ENCODE measurements at regions not wholly inside any gene's neighbourhood (a gene's known extent, or its start where the extent isn't known, plus 50 kb on each side); places are given as distances from the start of the nearest gene placed in this dataset.
A peak's percentile ranks its signal among the peaks of the same experiment; 100 is the strongest.

DNA sequence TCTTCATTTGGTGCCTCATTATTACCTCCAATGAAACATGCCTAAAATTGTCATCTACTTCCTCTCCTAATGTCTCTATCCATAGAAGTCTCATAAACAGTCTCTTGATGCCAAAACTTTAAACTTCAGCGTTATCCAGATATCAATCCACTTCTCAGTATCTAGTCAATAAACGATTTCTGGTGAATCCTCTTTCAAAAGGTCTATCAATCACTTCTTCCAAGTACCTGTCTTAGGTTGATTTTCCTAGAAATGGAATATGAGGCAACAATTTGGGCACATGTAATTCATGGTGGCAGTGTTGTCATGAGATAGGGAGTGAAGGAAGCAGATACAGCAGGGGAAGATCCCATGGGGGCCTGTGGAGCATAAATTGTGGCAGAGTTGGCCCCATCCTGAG lies 348.5 kb upstream of the POU1F1 start:
- Mint-ChIP-seq H3K9me3 (peaks cover 0 to 10% (median 2%) of the 10 kb centered on the region in 11 donors), H3K4me3 (no peak overlapping the region)
- H3K9me3 ChIP-seq (ENCODE audit: control insufficient read depth in 2 of 3, low read length in 3 of 3) = no peaks in the 10 kb centered on the region

GRCh38 chr3:87621667-87622066 lies 345.3 kb upstream of the POU1F1 start:
- ATAC-seq (no peak), DNase-seq (no peak)
- H3K4me1 Mint-ChIP-seq = no peaks in the 10 kb centered on the region
- Histone ChIP-seq H3K9me3 (ENCODE audit: control insufficient read depth in 2 of 3, low read length in 3 of 3) (no peaks in the 10 kb centered on the region), H3K4me3 (ENCODE audit: low read length) (no peak overlapping the region), H3K27me3 (ENCODE audit: control insufficient read depth in 2 of 2, insufficient read depth in 2 of 2, low read length in 2 of 2) (no peaks in the 10 kb centered on the region), H3K27ac (ENCODE audit: low read depth, low read length) (no peak overlapping the region), H3K4me1 (ENCODE audit: control insufficient read depth in 2 of 2, insufficient read depth in 2 of 2, low read length in 2 of 2) (no peaks in the 10 kb centered on the region), H3K36me3 (ENCODE audit: control insufficient read depth in 2 of 3, insufficient read depth in 3 of 3, low read length in 3 of 3) (no peaks in the 10 kb centered on the region)
- peaks cover 0 to 7% (median 3%) of the 10 kb centered on the region in 11 donors for H3K9me3 Mint-ChIP-seq
- no peak overlapping the region for H3K4me3 Mint-ChIP-seq
- ChIA-PET POLR2A (no interaction called here), CTCF (no interaction called here)
- intact Hi-C loops (cut with micrococcal nuclease) = no loop called here
- H3K36me3 Mint-ChIP-seq = no peaks in the 10 kb centered on the region
- H3K27ac Mint-ChIP-seq = no peak overlapping the region
- peaks cover 0 to 5% (median 0%) of the 10 kb centered on the region in 5 donors for H3K27me3 Mint-ChIP-seq

More for the DNA sequence above, 348.5 kb upstream of the POU1F1 start:
- Histone ChIP-seq H3K27me3 (ENCODE audit: control insufficient read depth in 2 of 2, insufficient read depth in 2 of 2, low read length in 2 of 2) (no peaks in the 10 kb centered on the region), H3K36me3 (ENCODE audit: control insufficient read depth in 2 of 3, insufficient read depth in 3 of 3, low read length in 3 of 3) (no peaks in the 10 kb centered on the region), H3K27ac (ENCODE audit: low read depth, low read length) (no peak overlapping the region), H3K4me1 (ENCODE audit: control insufficient read depth in 2 of 2, insufficient read depth in 2 of 2, low read length in 2 of 2) (no peaks in the 10 kb centered on the region), H3K4me3 (ENCODE audit: low read length) (no peak overlapping the region)
- ChIA-PET POLR2A (no interaction called here), CTCF (no interaction called here)
- ATAC-seq = no peak
- Mint-ChIP-seq H3K27ac (no peak overlapping the region), H3K27me3 (peaks cover 0 to 5% (median 0%) of the 10 kb centered on the region in 5 donors), H3K36me3 (no peaks in the 10 kb centered on the region), H3K4me1 (no peaks in the 10 kb centered on the region)
- intact Hi-C loops (cut with micrococcal nuclease) = no loop called here
- no peak for DNase-seq

GRCh38 chr3:87615506-87615905 lies 339.1 kb upstream of the POU1F1 start:
- ChIA-PET POLR2A (no interaction called here), CTCF (no interaction called here)
- Histone ChIP-seq H3K9me3 (ENCODE audit: control insufficient read depth in 2 of 3, low read length in 3 of 3) (peaks cover 0 to 11% (median 0%) of the 10 kb centered on the region in 3 experiments), H3K36me3 (ENCODE audit: control insufficient read depth in 2 of 3, insufficient read depth in 3 of 3, low read length in 3 of 3) (no peaks in the 10 kb centered on the region), H3K27ac (ENCODE audit: low read depth, low read length) (no peak overlapping the region), H3K27me3 (ENCODE audit: control insufficient read depth in 2 of 2, insufficient read depth in 2 of 2, low read length in 2 of 2) (no peaks in the 10 kb centered on the region), H3K4me3 (ENCODE audit: low read length) (no peak overlapping the region), H3K4me1 (ENCODE audit: control insufficient read depth in 2 of 2, insufficient read depth in 2 of 2, low read length in 2 of 2) (no peaks in the 10 kb centered on the region)
- no peak overlapping the region for H3K27ac Mint-ChIP-seq
- DNase-seq (no peak), ATAC-seq (no peak)
- H3K9me3 Mint-ChIP-seq = peaks cover 3 to 37% (median 26%) of the 10 kb centered on the region in 11 donors
- no peaks in the 10 kb centered on the region for H3K4me1 Mint-ChIP-seq
- intact Hi-C loops (cut with micrococcal nuclease) = no loop called here
- H3K27me3 Mint-ChIP-seq = peaks cover 0 to 5% (median 0%) of the 10 kb centered on the region in 5 donors
- no peaks in the 10 kb centered on the region for H3K36me3 Mint-ChIP-seq
- no peak overlapping the region for H3K4me3 Mint-ChIP-seq

DNA sequence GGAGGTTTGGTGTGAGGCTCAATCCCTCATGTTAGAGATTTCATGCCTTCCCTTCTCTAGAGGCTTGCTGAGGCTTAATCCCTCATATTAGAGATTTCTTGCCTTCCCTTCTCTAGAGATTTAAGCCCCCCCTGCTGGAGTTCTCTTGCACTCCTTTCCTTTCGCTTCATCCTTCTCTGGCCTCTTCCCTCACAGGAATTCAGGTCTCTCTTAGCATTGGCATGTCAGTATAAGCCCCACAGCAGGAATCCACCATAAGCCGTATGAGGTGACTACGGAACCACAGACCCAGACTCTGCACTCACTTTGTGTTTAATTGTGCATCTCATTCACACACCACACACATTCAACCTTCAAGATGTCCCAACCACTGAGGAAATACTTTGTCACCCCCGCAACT lies 338.6 kb upstream of the POU1F1 start:
- no peaks in the 10 kb centered on the region for H3K4me1 ChIP-seq (ENCODE audit: control insufficient read depth in 2 of 2, insufficient read depth in 2 of 2, low read length in 2 of 2)
- no peaks in the 10 kb centered on the region for H3K4me1 Mint-ChIP-seq
- no peak for DNase-seq
- no peaks in the 10 kb centered on the region for H3K36me3 ChIP-seq (ENCODE audit: control insufficient read depth in 2 of 3, insufficient read depth in 3 of 3, low read length in 3 of 3)
- intact Hi-C loops (cut with micrococcal nuclease) = no loop called here
- peak overlapping the region in 1 of 10 donors; percentile 3 for H3K4me3 Mint-ChIP-seq
- ChIA-PET CTCF (no interaction called here), POLR2A (no interaction called here)
- peaks cover 0 to 11% (median 0%) of the 10 kb centered on the region in 3 experiments for H3K9me3 ChIP-seq (ENCODE audit: control insufficient read depth in 2 of 3, low read length in 3 of 3)
- H3K36me3 Mint-ChIP-seq = no peaks in the 10 kb centered on the region
- no peak overlapping the region for H3K4me3 ChIP-seq (ENCODE audit: low read length)
- no peaks in the 10 kb centered on the region for H3K27me3 ChIP-seq (ENCODE audit: control insufficient read depth in 2 of 2, insufficient read depth in 2 of 2, low read length in 2 of 2)
- H3K27me3 Mint-ChIP-seq = peaks cover 0 to 5% (median 0%) of the 10 kb centered on the region in 5 donors
- H3K27ac Mint-ChIP-seq = no peak overlapping the region
- no peak overlapping the region for H3K27ac ChIP-seq (ENCODE audit: low read depth, low read length)
- no peak for ATAC-seq
- H3K9me3 Mint-ChIP-seq = peaks cover 3 to 38% (median 26%) of the 10 kb centered on the region in 11 donors

DNA sequence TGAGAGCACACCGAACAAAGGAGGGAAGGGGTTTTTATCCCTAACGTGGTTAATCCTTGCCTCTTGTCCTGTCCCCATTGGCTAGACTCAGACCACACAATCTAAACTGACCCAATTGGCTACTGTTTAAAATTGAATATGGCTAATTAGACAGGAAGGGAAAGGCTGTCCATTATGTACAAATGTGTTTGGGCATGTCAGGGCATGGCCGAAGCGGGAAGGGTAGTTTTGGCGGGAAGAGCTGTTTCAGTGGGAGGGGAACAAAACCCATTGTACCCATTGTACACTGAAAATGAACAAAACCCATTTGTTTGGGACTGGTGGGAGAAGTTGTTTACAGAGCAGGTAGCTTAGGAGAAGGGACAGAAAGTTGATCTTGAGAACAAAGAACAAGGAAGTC lies 330.9 kb upstream of the POU1F1 start:
- ChIA-PET CTCF (no interaction called here), POLR2A (no interaction called here)
- Mint-ChIP-seq H3K9me3 (peaks cover 0 to 29% (median 9%) of the 10 kb centered on the region in 11 donors), H3K27me3 (no peaks in the 10 kb centered on the region), H3K4me3 (no peak overlapping the region), H3K36me3 (peaks cover 0 to 5% (median 0%) of the 10 kb centered on the region in 5 donors), H3K4me1 (peaks cover 0 to 1% (median 0%) of the 10 kb centered on the region in 7 donors), H3K27ac (no peak overlapping the region)
- no peaks in the 10 kb centered on the region for H3K36me3 ChIP-seq (ENCODE audit: control insufficient read depth in 2 of 3, insufficient read depth in 3 of 3, low read length in 3 of 3)
- H3K9me3 ChIP-seq (ENCODE audit: control insufficient read depth in 2 of 3, low read length in 3 of 3) = peaks cover 0 to 7% (median 0%) of the 10 kb centered on the region in 3 experiments
- intact Hi-C loops (cut with micrococcal nuclease) = no loop called here
- no peak overlapping the region for H3K27ac ChIP-seq (ENCODE audit: low read depth, low read length)
- no peak for DNase-seq
- ATAC-seq = no peak
- H3K4me1 ChIP-seq (ENCODE audit: control insufficient read depth in 2 of 2, insufficient read depth in 2 of 2, low read length in 2 of 2) = no peaks in the 10 kb centered on the region
- no peaks in the 10 kb centered on the region for H3K27me3 ChIP-seq (ENCODE audit: control insufficient read depth in 2 of 2, insufficient read depth in 2 of 2, low read length in 2 of 2)
- H3K4me3 ChIP-seq (ENCODE audit: low read length) = no peak overlapping the region

DNA sequence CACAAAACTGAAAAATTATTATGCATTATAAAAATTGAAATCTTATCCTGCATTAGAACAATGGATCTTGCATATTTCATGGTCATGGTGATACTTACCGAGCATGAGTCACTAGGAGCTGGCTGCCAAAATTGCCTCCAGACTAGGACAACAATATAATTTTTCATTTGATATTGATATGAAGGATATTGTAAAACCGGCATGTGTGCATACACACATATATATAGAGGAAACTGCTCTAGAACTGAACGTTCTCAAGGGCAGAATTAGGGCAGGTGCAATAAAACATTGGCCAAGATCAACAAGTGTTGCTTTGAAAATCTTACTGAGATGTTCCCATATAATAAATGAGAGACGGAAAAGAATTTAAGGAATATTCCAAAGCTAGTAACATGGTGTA lies 319.4 kb upstream of the POU1F1 start:
- H3K27me3 ChIP-seq (ENCODE audit: control insufficient read depth in 2 of 2, insufficient read depth in 2 of 2, low read length in 2 of 2) = no peaks in the 10 kb centered on the region
- no peaks in the 10 kb centered on the region for H3K36me3 ChIP-seq (ENCODE audit: control insufficient read depth in 2 of 3, insufficient read depth in 3 of 3, low read length in 3 of 3)
- CTCF ChIA-PET = no interaction called here
- no peaks in the 10 kb centered on the region for H3K9me3 ChIP-seq (ENCODE audit: control insufficient read depth in 2 of 3, low read length in 3 of 3)
- H3K27me3 Mint-ChIP-seq = no peaks in the 10 kb centered on the region
- intact Hi-C loops (cut with micrococcal nuclease) = loop anchor here in 1 of 2 donors (10.0 kb wide), 1 partner anchor 109 kb away; no protein-coding TSS in a partner anchor
- H3K27ac ChIP-seq (ENCODE audit: low read depth, low read length) = no peak overlapping the region
- H3K4me1 Mint-ChIP-seq = no peaks in the 10 kb centered on the region
- no peak for DNase-seq
- H3K27ac Mint-ChIP-seq = no peak overlapping the region
- POLR2A ChIA-PET = no interaction called here
- peaks cover 4 to 23% (median 12%) of the 10 kb centered on the region in 11 donors for H3K9me3 Mint-ChIP-seq
- H3K4me3 Mint-ChIP-seq = no peak overlapping the region
- peaks cover 0 to 3% (median 0%) of the 10 kb centered on the region in 5 donors for H3K36me3 Mint-ChIP-seq
- no peak for ATAC-seq
- H3K4me3 ChIP-seq (ENCODE audit: low read length) = no peak overlapping the region
- no peaks in the 10 kb centered on the region for H3K4me1 ChIP-seq (ENCODE audit: control insufficient read depth in 2 of 2, insufficient read depth in 2 of 2, low read length in 2 of 2)

DNA sequence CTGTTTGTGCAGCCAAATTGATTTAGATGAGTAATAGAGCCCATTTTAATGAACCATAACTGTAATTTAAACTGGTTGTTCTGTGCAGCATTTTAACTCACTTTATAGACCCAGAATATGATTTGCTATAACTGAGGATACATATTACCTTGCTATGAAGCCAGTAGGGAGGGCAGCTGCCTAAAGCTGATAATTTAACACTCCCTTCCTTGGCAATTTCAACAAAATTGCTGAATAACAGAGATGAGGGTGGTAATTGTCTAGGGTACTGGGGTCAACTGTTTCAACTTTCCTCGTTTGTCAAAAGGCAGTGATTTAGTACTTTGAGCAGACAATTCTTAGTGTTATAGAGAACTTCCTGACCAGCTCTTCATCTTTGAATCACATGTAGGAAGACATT lies 304.9 kb upstream of the POU1F1 start:
- no peaks in the 10 kb centered on the region for H3K9me3 ChIP-seq (ENCODE audit: control insufficient read depth in 2 of 3, low read length in 3 of 3)
- no peak overlapping the region for H3K4me3 Mint-ChIP-seq
- no peaks in the 10 kb centered on the region for H3K27me3 ChIP-seq (ENCODE audit: control insufficient read depth in 2 of 2, insufficient read depth in 2 of 2, low read length in 2 of 2)
- no peak overlapping the region for H3K27ac Mint-ChIP-seq
- no peaks in the 10 kb centered on the region for H3K36me3 ChIP-seq (ENCODE audit: control insufficient read depth in 2 of 3, insufficient read depth in 3 of 3, low read length in 3 of 3)
- no peak overlapping the region for H3K4me3 ChIP-seq (ENCODE audit: low read length)
- intact Hi-C loops (cut with micrococcal nuclease) = no loop called here
- ChIA-PET CTCF (no interaction called here), POLR2A (no interaction called here)
- no peaks in the 10 kb centered on the region for H3K36me3 Mint-ChIP-seq
- peaks cover 0 to 7% (median 0%) of the 10 kb centered on the region in 5 donors for H3K27me3 Mint-ChIP-seq
- ATAC-seq (no peak), DNase-seq (no peak)
- no peak overlapping the region for H3K27ac ChIP-seq (ENCODE audit: low read depth, low read length)
- no peaks in the 10 kb centered on the region for H3K4me1 ChIP-seq (ENCODE audit: control insufficient read depth in 2 of 2, insufficient read depth in 2 of 2, low read length in 2 of 2)
- no peaks in the 10 kb centered on the region for H3K4me1 Mint-ChIP-seq
- H3K9me3 Mint-ChIP-seq = peaks cover 0 to 14% (median 0%) of the 10 kb centered on the region in 11 donors

Measured in naive thymus-derived CD4-positive, alpha-beta T cell (primary cell).